ENCODE measurements at regions not wholly inside any gene's neighbourhood (a gene's known extent, or its start where the extent isn't known, plus 50 kb on each side); places are given as distances from the start of the nearest gene placed in this dataset.

GRCh38 chr14:48670939-48671338, 915.2 kb downstream of the RPS29 start:
- TF ChIP-seq CTCF (conservative IDR thresholded peaks at IDR 0.05) (no peak), EZH2 (IDR thresholded peaks at IDR 0.05; ENCODE audit: low read depth) (no peak)

Data from PC-9 (cell line).